Suprapubic skin (tissue), 4 donors: ENCODE measurements at regions not wholly inside any gene's neighbourhood (a gene's known extent, or its start where the extent isn't known, plus 50 kb on each side); places are given as distances from the start of the nearest gene placed in this dataset.

Experiments
- CTCF ChIP-seq, 2 donors: fragments of 200-600 bp in 1 of 2; fragments of 450-650 bp in 1 of 2; sonication (generic) in 1 of 2; IDR thresholded peaks; one replicate each; pipeline ENCODE4 v1.5.1; 2016 to 2019; ENCODE audit warnings: antibody characterized with exemption in 2 of 2, mild to moderate bottlenecking in 1 of 2, moderate library complexity in 1 of 2
- EP300 ChIP-seq: sonication (generic); formaldehyde crosslinking; IDR thresholded peaks from one replicate; pipeline ENCODE4 v1.6.1; 2017; ENCODE audit warnings: antibody characterized with exemption
- POLR2A ChIP-seq, 2 donors: fragments of 450-650 bp; IDR thresholded peaks; one replicate each; pipeline ENCODE4 v1.6.1; 2017; ENCODE audit warnings: antibody characterized with exemption in 2 of 2, mild to moderate bottlenecking in 2 of 2, moderate library complexity in 2 of 2
- POLR2AphosphoS5 ChIP-seq, 3 donors: sonication (generic); formaldehyde crosslinking; IDR thresholded peaks; one replicate each; pipeline ENCODE4 v1.6.1; 2017; ENCODE audit warnings: antibody characterized with exemption in 3 of 3

- TF ChIP-seq POLR2A (IDR thresholded peaks at IDR 0.05) (no peak), CTCF (IDR thresholded peaks at IDR 0.05) (no peak), POLR2AphosphoS5 (IDR thresholded peaks at IDR 0.05) (no peak), EP300 (no peak)
Observed at GRCh38 chr10:117653170-117653515, 110.6 kb downstream of the EMX2 start.
